ENCODE measurements at regions not wholly inside any gene's neighbourhood (a gene's known extent, or its start where the extent isn't known, plus 50 kb on each side); places are given as distances from the start of the nearest gene placed in this dataset.
"Not testable (repeated sequence)": the region's sequence is repeated elsewhere in the genome, so short reads cannot be mapped to it uniquely, and the experiment has no call there.

DNA sequence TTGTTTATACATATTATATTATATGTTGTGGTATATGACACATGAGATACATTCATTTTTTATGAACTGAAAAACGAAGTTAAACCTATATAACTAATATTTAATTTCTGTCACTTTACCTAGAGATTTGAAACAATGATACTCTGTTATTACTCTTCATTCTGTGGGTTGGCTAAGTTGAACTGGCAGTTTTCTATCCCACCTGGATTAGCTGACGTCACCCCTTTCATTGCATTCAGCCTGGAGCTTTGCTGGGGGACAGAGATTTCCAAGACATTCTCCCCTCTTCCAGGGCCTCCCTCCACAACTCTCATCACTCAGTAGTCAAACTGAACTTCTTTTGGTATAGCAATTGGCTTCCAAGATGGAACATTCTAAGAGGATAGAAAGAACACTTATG is 309.2 kb upstream of the SATB1 start:
- no peak for DNase-seq (ENCODE audit: low read depth in 2 of 2)

DNA sequence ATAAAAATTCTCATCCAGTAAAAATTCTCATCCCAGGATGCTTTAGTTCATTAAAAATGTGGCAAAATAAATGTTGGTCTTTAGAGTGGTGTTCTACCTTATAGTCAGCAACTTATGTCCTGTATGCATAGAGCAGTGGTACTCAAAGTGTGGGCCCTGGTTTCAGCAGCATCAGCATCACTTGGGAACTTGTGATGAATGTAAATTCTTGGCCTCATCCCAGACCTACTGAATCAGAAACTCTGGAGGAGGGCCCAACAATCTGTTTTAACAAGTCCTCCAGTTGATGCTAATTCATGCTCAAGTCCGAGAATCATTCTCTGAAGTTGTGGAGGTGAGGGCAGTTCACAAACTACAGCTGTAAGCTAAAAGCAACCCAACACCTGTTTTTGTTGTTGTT is 307.3 kb upstream of the SATB1 start:
- DNase-seq (ENCODE audit: low read depth in 2 of 2) = no peak

- DNase-seq (ENCODE audit: low read depth in 2 of 2) = no peak
Measured at GRCh38 chr3:18730491-18730890, 305.4 kb upstream of the SATB1 start.

- DNase-seq (ENCODE audit: low read depth in 2 of 2) = no peak
Measured at GRCh38 chr3:18729671-18730070, 304.5 kb upstream of the SATB1 start.

- DNase-seq (ENCODE audit: low read depth in 2 of 2) = peak in 1 of 2 donors; percentile 28
Measured at GRCh38 chr3:18725668-18726407, 300.7 kb upstream of the SATB1 start.

GRCh38 chr3:18724456-18724855 is 299.3 kb upstream of the SATB1 start:
- no peak for DNase-seq (ENCODE audit: low read depth in 2 of 2)

DNA sequence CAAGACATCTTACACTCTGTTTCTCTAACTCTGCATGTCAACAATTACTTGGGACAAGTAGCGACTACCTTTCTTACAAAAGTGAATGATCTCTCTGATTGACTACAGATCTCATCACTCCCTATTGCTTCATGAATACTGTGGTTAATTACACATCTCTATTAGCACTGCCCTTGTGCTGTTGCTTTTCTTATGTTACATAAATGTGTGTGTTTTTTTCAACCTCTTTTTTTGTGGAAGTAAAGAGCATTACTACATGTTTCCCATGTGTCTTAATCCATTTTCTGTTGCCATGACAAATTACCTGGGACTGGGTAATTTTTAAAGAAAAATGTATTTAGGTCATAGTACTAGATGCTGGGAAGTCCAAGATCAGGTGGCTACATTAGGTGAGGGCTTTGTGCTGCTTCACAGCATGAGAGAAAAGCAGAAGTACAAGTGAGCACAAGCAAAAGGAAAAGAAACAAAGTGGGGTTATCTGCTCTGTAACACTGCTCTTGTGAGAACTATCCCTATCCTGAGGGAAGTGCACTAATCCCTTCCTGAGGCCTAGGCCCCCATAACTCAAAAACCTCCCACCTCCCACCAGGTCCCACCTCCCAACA is 298.2 kb upstream of the SATB1 start:
- DNase-seq (ENCODE audit: low read depth in 2 of 2) = no peak

DNA sequence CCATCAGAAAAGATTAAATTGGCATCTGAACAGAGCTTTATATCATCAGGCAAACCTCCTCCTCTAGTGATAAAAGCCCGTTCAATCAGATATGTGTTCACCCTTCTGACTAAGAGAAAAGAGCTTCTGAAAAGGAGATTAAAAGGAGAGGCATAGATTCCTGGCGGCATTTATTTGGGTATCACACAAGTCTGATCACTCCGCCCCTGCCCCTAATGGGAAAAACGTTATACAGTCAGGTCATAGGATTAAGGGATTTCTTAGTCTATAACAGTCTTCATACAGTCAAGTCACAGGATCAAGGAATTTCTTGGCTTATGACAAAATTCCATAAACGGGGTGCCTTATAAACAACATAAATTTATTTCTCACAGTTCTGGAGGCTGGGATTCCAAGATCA is 295.4 kb upstream of the SATB1 start:
- no peak for DNase-seq (ENCODE audit: low read depth in 2 of 2)

GRCh38 chr3:18717598-18717997 is 292.5 kb upstream of the SATB1 start:
- DNase-seq (ENCODE audit: low read depth in 2 of 2) = no peak

GRCh38 chr3:18716821-18717220 is 291.7 kb upstream of the SATB1 start:
- DNase-seq (ENCODE audit: low read depth in 2 of 2) = no peak

GRCh38 chr3:18716101-18716500 is 291.0 kb upstream of the SATB1 start:
- no peak for DNase-seq (ENCODE audit: low read depth in 2 of 2)

GRCh38 chr3:18715208-18715607 is 290.1 kb upstream of the SATB1 start:
- no peak for DNase-seq (ENCODE audit: low read depth in 2 of 2)

DNA sequence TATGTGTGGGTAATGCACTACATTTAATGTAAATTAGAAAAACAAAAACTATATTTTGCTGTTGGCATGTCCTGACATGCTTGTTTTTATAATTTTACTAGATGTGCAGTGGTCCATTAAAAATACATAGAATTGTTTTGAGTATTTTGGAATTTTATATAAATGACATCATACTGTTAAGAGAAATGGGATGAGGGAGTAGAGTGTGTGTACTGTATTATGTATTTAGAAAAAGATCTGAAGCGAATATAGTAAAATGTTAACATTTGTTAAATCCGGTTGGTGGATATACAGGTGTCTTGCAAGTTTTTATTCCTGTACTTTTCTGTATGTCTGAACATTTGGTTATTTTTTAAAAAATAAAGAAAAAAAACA is 288.4 kb upstream of the SATB1 start:
- no peak for DNase-seq (ENCODE audit: low read depth in 2 of 2)

DNA sequence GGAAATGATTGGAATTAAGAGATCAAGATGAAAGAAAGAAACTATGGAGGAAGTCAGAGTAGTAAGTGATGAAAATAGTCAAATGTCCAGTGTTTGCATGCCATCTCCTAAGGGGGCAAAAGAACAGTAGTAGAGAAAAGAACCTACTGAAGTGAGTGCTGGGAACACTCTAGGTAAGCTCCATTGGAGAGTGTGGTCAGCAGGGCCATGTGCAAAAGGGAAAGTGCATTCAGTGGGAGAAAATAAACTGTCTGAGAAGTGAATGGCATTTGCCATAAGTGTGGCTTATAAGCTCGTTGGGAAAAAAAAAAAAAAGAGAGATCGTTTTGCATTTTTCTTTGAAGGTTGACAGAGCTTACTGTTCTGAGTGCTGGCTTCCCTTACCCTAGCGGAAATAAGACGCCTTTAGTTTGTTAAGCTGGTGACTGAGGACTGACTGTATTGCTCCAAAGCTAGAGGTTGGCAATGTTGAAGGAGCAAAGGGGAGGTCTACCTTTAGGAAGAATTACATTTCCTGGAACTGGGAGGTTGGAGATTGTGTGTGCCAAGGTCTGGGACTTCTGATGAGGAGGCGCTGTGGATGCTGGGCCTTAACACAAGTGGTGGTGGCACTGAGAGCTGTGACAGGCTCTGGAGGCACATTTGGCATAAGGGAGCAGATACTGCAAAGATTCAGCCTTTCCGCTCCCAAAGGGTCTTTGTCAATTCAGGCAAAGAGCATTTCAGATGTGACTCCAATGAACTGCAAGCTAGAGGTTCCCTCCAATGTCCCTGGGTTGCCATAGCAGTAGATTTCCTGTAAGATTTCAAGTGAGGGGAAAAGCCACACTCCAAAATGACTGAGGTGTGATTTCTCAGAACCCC is 287.8 kb upstream of the SATB1 start:
- DNase-seq (ENCODE audit: low read depth in 2 of 2) = peak in 1 of 2 donors; percentile 5

DNA sequence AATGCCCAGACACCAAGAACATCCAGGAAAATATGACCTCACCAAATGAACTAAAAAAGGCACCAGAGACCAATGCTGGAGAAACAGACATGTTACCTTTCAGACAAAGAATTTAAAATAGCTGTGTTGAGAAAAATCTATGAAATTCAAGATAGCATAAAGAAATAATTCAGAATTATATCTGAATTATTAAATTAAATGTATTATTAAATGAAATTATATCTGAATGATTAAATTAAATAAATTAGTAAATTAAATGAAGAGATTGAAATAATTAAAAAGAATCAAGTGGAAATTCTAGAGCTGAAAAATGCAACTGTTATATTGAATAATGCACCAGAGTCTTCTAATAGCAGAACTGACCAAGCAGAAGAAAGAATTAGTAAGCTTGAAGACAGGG is 279.2 kb upstream of the SATB1 start:
- DNase-seq (ENCODE audit: low read depth in 2 of 2) = no peak

DNA sequence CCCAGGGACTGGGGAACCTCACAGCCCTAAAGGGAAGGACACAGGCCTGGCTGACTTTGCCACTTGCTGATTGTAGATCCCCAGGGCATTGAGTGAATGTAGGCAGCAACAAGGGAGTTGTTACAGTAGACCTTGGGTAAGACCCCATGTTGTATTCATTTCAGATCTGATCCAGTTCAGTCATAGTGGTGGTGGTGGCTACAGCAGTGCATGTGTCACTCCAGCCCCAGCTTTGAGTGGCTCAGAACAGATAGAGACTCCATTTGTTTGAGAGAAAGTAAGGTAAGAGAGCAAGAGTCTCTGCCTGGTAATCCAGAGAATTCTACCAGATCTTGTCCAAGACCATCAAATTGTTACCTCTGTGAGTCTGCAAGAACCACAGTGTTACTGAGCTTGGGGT is 278.7 kb upstream of the SATB1 start:
- no peak for DNase-seq (ENCODE audit: low read depth in 2 of 2)

DNA sequence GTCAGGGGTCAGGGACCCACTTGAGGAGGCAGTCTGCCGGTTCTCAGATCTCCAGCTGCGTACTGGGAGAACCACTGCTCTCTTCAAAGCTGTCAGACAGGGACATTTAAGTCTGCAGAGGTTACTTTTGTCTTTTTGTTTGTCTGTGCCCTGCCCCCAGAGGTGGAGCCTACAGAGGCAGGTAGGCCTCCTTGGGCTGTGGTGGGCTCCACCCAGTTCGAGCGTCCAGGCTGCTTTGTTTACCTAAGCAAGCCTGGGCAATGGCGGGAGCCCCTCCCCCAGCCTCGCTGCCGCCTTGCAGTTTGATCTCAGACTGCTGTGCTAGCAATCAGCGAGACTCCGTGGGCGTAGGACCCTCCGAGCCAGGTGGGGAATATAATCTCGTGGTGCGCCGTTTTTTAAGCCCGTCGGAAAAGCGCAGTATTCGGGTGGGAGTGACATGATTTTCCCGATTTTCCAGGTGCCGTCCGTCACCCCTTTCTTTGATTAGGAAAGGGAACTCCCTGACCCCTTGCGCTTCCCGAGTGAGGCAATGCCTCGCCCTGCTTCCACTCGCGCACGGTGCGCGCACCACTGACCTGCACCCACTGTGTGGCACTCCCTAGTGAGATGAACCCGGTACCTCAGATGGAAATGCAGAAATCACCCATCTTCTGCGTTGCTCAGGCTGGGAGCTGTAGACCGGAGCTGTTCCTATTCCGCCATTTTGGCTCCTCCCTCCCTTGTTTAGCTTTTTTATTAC is 268.6 kb upstream of the SATB1 start:
- DNase-seq (ENCODE audit: low read depth in 2 of 2) = not testable (repeated sequence)

GRCh38 chr3:18687286-18687685 is 262.1 kb upstream of the SATB1 start:
- DNase-seq (ENCODE audit: low read depth in 2 of 2) = no peak

GRCh38 chr3:18683900-18684299 is 258.8 kb upstream of the SATB1 start:
- DNase-seq (ENCODE audit: low read depth in 2 of 2) = no peak

DNA sequence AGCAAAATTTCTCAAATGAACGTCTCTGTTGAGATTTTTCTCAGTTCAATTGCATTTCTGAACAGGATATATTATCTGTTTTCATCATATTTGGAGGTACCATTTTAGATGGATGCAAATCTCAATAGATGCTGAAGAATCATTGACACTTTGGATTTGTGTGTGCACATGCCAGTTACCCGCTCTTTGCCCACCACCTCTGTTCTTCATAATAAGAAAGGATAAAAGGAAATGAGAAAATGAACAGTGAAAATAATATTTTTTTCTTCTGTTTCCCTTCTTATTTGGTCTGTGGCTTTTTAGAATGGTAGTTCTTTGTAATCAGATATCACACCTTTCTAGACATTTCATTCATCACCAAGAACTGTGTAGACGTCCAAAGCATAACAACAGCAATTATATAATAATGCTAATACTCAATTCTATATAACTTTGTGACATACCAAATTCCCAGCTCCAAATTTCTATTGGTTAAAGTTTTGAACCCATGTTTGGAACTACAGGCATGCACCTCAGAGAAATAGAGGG is 256.7 kb upstream of the SATB1 start:
- no peak for DNase-seq (ENCODE audit: low read depth in 2 of 2)

DNA sequence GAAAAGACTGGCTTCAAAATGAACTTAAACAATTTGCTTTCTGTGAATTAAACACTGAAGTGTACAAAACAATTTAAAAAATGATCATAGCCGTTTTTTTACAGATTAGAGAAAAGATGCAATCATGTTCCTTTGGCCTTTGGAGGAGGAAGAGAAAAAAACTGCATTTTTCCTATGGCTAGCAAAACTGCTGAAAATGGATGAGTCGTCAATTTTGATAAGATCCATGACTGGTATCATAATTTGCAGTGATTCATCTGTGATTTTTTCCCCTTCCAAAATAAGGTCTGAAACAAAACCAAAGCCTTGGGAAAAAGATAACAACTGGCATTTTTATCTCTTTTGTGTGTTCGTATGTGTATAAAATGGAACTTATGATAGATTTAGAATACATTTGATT is 255.6 kb upstream of the SATB1 start:
- DNase-seq (ENCODE audit: low read depth in 2 of 2) = no peak

DNA sequence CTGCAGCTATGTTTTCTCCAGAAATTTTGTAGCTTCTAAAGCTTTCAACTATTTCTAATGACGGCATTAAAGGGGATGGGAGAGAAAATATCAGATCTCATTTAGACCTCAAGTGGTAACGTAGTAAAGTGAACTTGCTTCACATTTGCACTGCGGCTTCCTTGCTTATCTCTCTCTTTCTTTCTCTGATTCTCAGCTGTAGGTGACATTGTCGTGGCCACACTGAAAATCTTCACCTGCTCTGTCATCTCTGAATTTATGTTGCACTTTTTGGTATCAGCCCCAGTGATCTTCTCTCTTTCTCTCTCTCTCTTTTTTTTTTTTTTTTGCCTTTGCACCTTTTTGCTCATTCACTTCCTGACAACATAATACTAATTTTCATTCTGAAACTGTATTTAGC is 254.1 kb upstream of the SATB1 start:
- no peak for DNase-seq (ENCODE audit: low read depth in 2 of 2)
